ENCODE measurements at regions not wholly inside any gene's neighbourhood (a gene's known extent, or its start where the extent isn't known, plus 50 kb on each side); places are given as distances from the start of the nearest gene placed in this dataset.

GRCh38 chr20:57869291-57869950 lies 159.6 kb upstream of the PMEPA1 start:
- no peak overlapping the region for H3K4me3 ChIP-seq (ENCODE audit: insufficient read depth, low read depth, low read length)
- no peaks in the 10 kb centered on the region for H3K36me3 ChIP-seq (replicated peaks; ENCODE audit: control insufficient read depth, insufficient read depth, low read length)
- peaks cover 4% of the 10 kb centered on the region; the same call in 1 of the 2 replicates for H3K27me3 ChIP-seq (ENCODE audit: control insufficient read depth, insufficient read depth, low read length)
- DNase-seq: no peak

- peaks cover 4% of the 10 kb centered on the region; the same call in 1 of the 2 replicates for H3K27me3 ChIP-seq (ENCODE audit: control insufficient read depth, insufficient read depth, low read length)
- no peaks in the 10 kb centered on the region for H3K36me3 ChIP-seq (replicated peaks; ENCODE audit: control insufficient read depth, insufficient read depth, low read length)
- no peak for DNase-seq
- no peak overlapping the region for H3K4me3 ChIP-seq (ENCODE audit: insufficient read depth, low read depth, low read length)
Observed at GRCh38 chr20:57868310-57868709, 158.5 kb upstream of the PMEPA1 start.

DNA sequence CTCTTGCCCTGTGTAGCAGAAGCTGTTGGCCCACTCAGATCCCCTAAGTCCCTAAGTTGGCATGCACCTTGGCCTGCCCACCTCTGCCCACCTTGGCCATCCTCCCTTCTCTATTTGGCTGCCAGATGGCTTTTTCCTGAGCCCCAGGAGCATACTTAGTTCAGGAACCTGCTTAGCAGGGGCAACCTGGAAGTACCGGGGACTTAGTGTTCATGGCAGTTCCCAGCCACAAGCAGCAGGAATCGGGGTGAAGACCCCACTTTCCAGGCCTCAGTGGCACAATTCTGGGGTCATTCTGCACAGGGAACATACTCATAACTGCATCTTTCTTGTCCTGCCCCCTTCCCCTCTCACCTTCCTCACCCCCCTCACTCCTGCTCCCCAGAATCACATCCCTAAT lies 158.0 kb upstream of the PMEPA1 start:
- DNase-seq: no peak
- H3K4me3 ChIP-seq (ENCODE audit: insufficient read depth, low read depth, low read length): no peak overlapping the region
- H3K36me3 ChIP-seq (replicated peaks; ENCODE audit: control insufficient read depth, insufficient read depth, low read length): no peaks in the 10 kb centered on the region
- peaks cover 4% of the 10 kb centered on the region; the same call in 1 of the 2 replicates for H3K27me3 ChIP-seq (ENCODE audit: control insufficient read depth, insufficient read depth, low read length)

- Histone ChIP-seq H3K4me3 (ENCODE audit: insufficient read depth, low read depth, low read length) (no peak overlapping the region), H3K36me3 (replicated peaks; ENCODE audit: control insufficient read depth, insufficient read depth, low read length) (no peaks in the 10 kb centered on the region), H3K27me3 (ENCODE audit: control insufficient read depth, insufficient read depth, low read length) (peaks cover 4% of the 10 kb centered on the region; the same call in 1 of the 2 replicates)
- no peak for DNase-seq
Observed at GRCh38 chr20:57867181-57867803, 157.5 kb upstream of the PMEPA1 start.

GRCh38 chr20:57866250-57867106 lies 156.7 kb upstream of the PMEPA1 start:
- Histone ChIP-seq H3K36me3 (replicated peaks; ENCODE audit: control insufficient read depth, insufficient read depth, low read length) (no peaks in the 10 kb centered on the region), H3K4me3 (ENCODE audit: insufficient read depth, low read depth, low read length) (no peak overlapping the region), H3K27me3 (ENCODE audit: control insufficient read depth, insufficient read depth, low read length) (peaks cover 4% of the 10 kb centered on the region; the same call in 1 of the 2 replicates)
- DNase-seq: no peak

DNA sequence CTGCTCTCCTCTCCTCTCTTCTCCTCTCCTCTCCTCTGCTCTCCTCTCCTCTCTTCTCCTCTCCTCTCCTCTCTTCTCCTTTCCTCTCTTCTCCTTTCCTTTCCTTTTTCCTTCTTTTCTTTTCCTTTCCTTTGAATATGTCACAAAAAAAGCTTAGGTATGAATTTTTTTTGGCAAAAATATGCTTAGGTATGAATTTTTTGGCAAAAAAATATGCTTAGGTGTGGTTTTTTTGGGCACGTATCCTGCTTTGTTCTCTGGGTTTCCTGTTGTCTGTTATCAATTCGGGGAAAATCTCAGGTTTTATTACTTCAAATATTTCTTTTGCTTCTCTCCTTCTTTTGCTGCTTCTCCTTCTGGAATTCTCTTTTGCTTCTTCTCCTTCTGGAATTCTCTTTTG lies 155.5 kb upstream of the PMEPA1 start:
- Histone ChIP-seq H3K4me3 (ENCODE audit: insufficient read depth, low read depth, low read length) (no peak overlapping the region), H3K27me3 (ENCODE audit: control insufficient read depth, insufficient read depth, low read length) (peaks cover 2% of the 10 kb centered on the region; the same call in 1 of the 2 replicates), H3K36me3 (replicated peaks; ENCODE audit: control insufficient read depth, insufficient read depth, low read length) (no peaks in the 10 kb centered on the region)
- no peak for DNase-seq

DNA sequence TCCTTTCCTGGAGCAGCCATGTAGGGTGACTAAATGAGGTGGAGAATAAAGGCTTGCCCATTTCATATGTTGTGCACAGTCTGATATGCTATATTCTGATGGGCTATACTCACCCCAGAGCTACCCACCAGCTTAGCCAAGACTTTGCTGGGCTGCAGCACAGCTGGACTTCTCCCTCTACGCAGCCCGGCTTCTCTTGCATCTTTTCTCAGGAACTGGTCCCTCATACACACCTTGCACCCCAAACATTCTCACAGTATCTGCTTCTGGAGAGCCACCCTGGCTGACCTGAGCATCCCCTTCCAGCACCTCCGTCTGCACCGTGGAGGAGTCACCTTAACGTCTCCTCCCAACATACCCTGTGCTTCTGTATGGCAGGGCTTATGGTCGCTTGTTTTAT lies 150.8 kb upstream of the PMEPA1 start:
- no peak overlapping the region for H3K4me3 ChIP-seq (ENCODE audit: insufficient read depth, low read depth, low read length)
- no peak for DNase-seq
- no peaks in the 10 kb centered on the region for H3K27me3 ChIP-seq (ENCODE audit: control insufficient read depth, insufficient read depth, low read length)
- H3K36me3 ChIP-seq (replicated peaks; ENCODE audit: control insufficient read depth, insufficient read depth, low read length): no peaks in the 10 kb centered on the region

- no peak overlapping the region for H3K4me3 ChIP-seq (ENCODE audit: insufficient read depth, low read depth, low read length)
Observed at GRCh38 chr20:57857969-57858368, 148.2 kb upstream of the PMEPA1 start.

GRCh38 chr20:57857118-57857517 lies 147.3 kb upstream of the PMEPA1 start:
- no peaks in the 10 kb centered on the region for H3K36me3 ChIP-seq (replicated peaks; ENCODE audit: control insufficient read depth, insufficient read depth, low read length)
- no peak for DNase-seq
- no peak overlapping the region for H3K4me3 ChIP-seq (ENCODE audit: insufficient read depth, low read depth, low read length)
- no peaks in the 10 kb centered on the region for H3K27me3 ChIP-seq (ENCODE audit: control insufficient read depth, insufficient read depth, low read length)

More at GRCh38 chr20:57857969-57858368, 148.2 kb upstream of the PMEPA1 start:
- Histone ChIP-seq H3K36me3 (replicated peaks; ENCODE audit: control insufficient read depth, insufficient read depth, low read length) (no peaks in the 10 kb centered on the region), H3K27me3 (ENCODE audit: control insufficient read depth, insufficient read depth, low read length) (no peaks in the 10 kb centered on the region)
- no peak for DNase-seq

DNA sequence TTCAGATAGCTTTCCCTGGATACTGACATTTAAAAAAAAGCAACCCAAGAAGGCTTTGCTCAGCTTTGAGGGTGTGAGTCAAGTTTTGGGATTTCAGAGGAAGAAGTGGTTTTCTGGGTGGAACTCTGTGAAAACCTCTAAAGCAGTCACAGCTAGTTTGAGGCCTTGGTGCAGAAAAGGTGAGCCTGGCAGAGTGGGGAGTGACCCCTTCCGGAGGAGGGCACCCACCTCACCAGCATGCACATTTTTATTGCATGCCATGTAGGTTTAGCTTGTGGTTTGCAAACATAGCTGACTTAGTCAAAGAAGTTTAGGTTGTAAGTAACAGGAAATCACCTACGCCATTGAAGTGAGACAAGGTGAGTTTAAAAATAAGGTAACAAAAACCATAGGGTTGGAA lies 146.8 kb upstream of the PMEPA1 start:
- Histone ChIP-seq H3K27me3 (ENCODE audit: control insufficient read depth, insufficient read depth, low read length) (no peaks in the 10 kb centered on the region), H3K36me3 (replicated peaks; ENCODE audit: control insufficient read depth, insufficient read depth, low read length) (no peaks in the 10 kb centered on the region), H3K4me3 (ENCODE audit: insufficient read depth, low read depth, low read length) (no peak overlapping the region)
- DNase-seq: no peak

DNA sequence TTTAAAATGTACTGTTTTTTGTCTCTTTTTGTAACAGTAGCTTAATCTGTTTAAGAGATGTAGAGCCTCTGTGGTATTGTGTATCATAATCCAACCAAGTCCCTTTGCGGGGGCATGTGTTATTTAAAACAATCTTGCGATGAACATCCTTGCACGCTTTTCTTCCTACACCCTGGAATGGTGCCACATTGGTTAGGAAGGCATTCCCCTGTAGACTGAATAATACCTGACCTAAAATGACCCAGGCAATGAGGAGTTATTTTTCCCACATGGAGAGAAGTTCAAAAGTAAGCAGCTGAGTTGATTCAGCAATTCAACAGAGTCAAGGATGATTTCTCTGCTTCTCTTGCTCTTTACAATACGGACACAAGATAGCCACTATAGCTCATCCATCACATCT lies 142.0 kb upstream of the PMEPA1 start:
- Histone ChIP-seq H3K4me3 (ENCODE audit: insufficient read depth, low read depth, low read length) (no peak overlapping the region), H3K36me3 (replicated peaks; ENCODE audit: control insufficient read depth, insufficient read depth, low read length) (no peaks in the 10 kb centered on the region), H3K27me3 (ENCODE audit: control insufficient read depth, insufficient read depth, low read length) (no peaks in the 10 kb centered on the region)
- DNase-seq: no peak

DNA sequence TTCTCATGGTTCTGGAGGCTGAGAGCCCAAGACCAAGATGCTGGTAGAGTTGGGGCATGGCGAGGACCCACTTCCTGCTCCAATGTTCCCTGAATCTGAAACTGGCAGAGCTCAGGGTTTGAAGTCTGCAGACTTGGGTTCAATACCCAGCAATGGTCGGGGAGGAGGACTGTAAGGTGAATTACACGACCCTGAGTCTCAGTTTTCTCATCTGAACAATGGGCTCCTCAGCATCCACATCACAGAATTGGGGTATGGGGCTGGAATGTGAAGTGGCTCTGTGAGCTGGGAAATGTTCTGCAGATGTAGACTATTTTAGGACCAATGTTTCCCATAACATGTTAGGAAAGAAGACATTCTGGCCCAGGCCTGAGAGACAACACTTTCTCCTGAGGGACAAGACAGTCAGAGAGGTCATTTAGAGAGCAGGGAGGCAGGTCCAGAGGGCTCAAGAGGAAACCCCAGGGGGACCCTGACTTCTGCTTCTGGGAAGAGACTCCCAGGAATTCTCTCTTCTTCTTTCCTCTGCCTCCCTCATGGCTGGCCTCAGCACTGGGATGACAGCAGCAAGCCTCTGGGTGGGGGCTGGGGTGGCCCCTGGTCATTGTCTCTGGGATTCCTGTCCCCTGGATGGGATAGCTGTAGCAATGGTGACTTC lies 141.3 kb upstream of the PMEPA1 start:
- no peak overlapping the region for H3K4me3 ChIP-seq (ENCODE audit: insufficient read depth, low read depth, low read length)
- DNase-seq: no peak
- no peaks in the 10 kb centered on the region for H3K27me3 ChIP-seq (ENCODE audit: control insufficient read depth, insufficient read depth, low read length)
- H3K36me3 ChIP-seq (replicated peaks; ENCODE audit: control insufficient read depth, insufficient read depth, low read length): no peaks in the 10 kb centered on the region

GRCh38 chr20:57849521-57850215 lies 139.9 kb upstream of the PMEPA1 start:
- H3K4me3 ChIP-seq (ENCODE audit: insufficient read depth, low read depth, low read length): no peak overlapping the region
- DNase-seq: no peak
- no peaks in the 10 kb centered on the region for H3K36me3 ChIP-seq (replicated peaks; ENCODE audit: control insufficient read depth, insufficient read depth, low read length)
- no peaks in the 10 kb centered on the region for H3K27me3 ChIP-seq (ENCODE audit: control insufficient read depth, insufficient read depth, low read length)

DNA sequence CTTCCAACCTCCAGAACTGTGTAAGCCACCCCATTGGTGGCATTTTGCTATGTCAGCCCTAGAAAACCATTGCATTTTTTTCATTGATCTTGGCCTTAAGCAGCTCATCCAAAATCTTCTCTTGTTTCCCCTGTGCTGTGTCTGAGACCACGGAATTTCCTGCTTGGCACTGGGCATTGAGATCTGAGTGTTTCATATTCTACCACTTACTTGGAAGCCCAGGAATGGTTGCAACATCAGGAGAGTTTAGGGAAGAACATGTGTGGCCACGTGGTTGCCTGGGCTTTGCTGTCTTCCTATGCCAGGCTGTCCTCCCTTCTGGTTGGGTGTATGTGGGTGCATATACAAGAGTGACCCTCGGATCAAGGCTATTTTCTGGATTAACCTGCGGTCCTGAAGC lies 139.3 kb upstream of the PMEPA1 start:
- H3K27me3 ChIP-seq (ENCODE audit: control insufficient read depth, insufficient read depth, low read length): no peaks in the 10 kb centered on the region
- no peaks in the 10 kb centered on the region for H3K36me3 ChIP-seq (replicated peaks; ENCODE audit: control insufficient read depth, insufficient read depth, low read length)
- no peak for DNase-seq
- H3K4me3 ChIP-seq (ENCODE audit: insufficient read depth, low read depth, low read length): no peak overlapping the region
